Left cardiac atrium (tissue), 4 donors: ENCODE measurements at regions not wholly inside any gene's neighbourhood (a gene's known extent, or its start where the extent isn't known, plus 50 kb on each side); places are given as distances from the start of the nearest gene placed in this dataset.
A peak's percentile ranks its signal among the peaks of the same experiment; 100 is the strongest.

Experiments used
- ATAC-seq, 2 donors: fragments of 200-7000 bp; cut with Tn5 transposase; one replicate each; pipeline ENCODE4 v1.9.1; 2020; ENCODE audit warnings: mild to moderate bottlenecking in 2 of 2, moderate library complexity in 2 of 2
- DNase-seq: peaks from one replicate; pipeline ENCODE4 v3.0.0-alpha.2; 2020
- intact Hi-C, 2 donors: fragments of 100-400 bp; cut with DNase I; formaldehyde crosslinking; loops; one replicate each; pipeline versions ENCODE4 v1.14.1 to v1.15.1; 2022 to 2023
- donor health status: DM: no; HTN: yes; CAD: no.
- donor health status: DM: no; HTN: yes; CAD: no; lungs with severe emphysema.
- donor health status: DM: yes; HTN: yes; CAD: no.
- donor health status: Dilated cardiomyopathy.

DNA sequence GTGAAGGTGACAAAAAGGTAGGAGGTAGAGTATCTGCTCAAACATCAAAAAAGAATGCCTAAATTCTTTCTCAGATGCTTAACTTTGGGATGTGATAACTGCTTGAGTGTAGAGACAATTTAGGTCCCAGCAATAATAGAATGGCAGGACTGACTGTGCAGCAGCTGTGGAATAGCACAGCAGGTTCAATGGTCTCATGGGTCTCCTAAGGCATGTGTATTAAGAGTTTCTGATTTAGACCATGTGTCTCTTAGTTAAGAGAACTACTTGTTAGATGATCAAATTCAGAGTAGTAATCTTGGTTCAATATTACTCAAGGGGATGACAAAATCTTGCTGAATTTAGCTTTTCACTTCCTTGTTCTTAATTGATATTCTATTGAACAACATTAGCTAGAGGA lies 72.0 kb downstream of the ALX1 start:
- intact Hi-C loops, result no loop called here
- DNase-seq (no peak), ATAC-seq (no peak)

DNA sequence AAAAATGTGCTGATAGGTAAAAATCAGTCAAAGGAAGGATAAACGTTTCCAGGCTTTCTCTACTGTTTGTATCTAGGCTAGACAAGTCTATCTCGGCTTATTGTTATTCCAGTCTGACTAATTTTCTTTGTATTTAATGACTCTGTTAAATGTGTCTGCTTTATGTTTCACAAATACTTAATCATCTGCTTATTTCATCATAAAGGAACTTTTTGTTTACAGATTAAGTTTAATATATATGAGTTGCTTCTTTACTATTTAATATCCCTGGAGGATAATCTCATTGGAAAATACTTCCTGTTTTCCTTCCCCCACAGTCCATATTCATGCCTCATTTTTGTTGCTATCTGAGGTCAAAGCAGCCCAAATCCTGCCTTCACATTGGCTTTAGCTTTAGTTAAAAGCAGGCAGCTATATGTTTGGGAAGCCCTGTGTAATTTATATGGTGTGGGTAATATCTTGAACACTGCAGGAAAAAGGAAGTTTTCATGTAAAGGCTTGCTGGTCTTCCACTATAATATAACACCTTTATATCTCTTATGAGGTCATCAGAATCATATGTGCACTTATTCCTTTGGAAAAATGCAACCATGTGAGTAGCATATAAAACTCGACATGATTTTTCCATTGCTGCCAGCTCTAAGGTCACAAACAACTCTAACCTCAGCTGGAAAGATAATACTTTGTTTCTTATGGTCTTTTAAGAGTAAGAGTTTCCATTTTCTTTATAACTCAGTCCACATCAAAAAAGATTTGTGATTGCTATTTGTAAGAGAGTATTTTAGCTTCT lies 76.8 kb downstream of the ALX1 start:
- intact Hi-C loops, result no loop called here
- DNase-seq, result no peak

DNA sequence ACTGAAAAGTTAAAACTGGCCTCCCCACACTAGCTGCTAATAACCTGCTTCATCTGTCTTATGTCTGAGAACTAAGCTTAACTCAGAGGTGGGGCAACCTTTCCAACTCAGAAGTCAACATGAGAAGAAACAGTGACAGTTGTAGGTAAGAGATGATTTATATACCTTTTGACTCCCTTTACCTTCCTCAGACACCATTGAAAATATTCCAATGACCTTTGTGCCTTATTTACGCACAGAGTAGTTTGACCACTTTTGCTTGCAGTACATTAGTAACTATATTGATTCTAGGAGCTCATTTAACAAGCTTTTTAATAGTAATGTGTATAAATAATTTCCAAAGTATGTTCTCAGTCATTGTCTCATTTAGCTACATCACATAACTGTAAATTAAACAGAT lies 77.6 kb downstream of the ALX1 start:
- intact Hi-C loops, result no loop called here
- ATAC-seq, result no peak
- no peak for DNase-seq

More for the DNA sequence above, 76.8 kb downstream of the ALX1 start:
- no peak for ATAC-seq

DNA sequence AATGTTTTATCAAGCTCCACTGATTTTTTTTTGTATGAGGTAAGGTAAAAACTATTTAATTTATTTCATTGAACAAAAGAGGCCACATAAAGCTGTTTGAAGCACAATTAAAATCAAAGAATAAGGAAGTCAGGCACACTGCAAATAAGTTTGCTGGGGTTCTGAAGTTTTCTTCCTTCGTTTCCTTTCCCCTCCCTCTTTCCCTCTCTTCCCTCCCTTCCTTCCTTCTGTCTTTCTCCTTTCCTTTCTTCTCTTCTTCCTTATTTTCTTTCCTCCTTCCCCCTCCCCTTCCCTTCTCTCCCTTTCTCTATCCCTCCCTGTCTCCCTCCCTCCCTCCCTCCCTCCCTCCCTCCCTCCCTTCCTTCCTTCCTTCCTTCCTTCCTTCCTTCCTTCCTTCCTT lies 78.7 kb downstream of the ALX1 start:
- intact Hi-C loops, result no loop called here
- ATAC-seq (no peak), DNase-seq (no peak)

DNA sequence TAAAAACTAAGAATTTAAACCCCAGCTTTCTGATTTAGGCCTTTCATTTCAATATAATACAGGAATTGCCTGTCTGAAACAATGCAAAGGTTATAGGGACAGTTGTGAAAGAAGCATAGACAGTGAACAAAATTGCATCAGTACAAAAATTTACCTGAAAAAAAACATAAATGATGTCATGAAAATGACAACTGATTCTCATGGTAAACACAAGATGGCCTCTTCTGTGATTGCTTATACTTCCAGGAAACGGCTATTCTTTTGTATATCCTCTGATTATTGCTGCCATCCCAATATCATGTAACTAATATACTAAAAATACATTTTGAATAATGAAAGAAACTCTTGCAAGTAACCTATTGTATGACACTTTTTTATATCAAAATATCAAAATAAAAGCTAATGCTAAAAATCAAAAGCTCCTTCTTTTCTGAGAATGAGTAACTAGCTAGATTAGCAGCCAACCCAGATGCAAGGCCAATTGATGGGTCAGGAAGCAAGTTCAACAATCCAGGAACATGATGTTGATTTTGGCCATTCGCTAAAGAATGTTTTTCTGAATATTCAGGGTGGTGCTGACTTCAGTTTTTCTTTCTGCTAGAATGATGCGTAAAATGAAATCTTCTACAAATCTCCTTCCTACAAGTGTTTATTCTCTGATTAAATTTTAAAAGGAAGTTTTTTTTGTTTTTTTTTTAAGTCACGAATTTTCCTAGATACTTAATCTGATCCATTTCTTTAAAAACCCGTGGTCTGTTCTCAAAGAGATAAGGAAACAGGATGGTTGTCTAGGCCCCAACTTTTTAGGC lies 83.6 kb downstream of the ALX1 start:
- DNase-seq (peak; percentile 19), ATAC-seq (peak in 1 of 2 donors; percentile 53)
- intact Hi-C loops, result no loop called here

DNA sequence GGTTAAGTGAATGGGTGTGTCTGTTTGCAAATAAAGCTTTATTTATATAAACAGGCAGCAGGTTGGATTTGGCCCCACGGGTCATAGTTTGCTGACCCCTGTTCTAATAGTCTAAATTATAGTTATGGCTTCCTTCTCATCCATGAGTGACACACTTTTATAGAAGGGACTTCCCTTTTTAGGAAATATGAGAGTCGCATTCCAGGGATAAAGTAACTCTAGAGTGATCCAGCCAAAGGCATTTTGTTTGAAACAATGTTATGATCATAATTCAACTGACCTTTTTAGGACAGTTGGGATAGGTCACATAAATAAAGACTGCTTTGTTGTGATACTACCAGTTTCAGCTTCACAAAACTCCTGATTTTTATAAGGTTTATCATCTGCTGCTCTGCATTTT lies 87.9 kb downstream of the ALX1 start:
- ATAC-seq, result no peak
- intact Hi-C loops, result no loop called here
- no peak for DNase-seq

DNA sequence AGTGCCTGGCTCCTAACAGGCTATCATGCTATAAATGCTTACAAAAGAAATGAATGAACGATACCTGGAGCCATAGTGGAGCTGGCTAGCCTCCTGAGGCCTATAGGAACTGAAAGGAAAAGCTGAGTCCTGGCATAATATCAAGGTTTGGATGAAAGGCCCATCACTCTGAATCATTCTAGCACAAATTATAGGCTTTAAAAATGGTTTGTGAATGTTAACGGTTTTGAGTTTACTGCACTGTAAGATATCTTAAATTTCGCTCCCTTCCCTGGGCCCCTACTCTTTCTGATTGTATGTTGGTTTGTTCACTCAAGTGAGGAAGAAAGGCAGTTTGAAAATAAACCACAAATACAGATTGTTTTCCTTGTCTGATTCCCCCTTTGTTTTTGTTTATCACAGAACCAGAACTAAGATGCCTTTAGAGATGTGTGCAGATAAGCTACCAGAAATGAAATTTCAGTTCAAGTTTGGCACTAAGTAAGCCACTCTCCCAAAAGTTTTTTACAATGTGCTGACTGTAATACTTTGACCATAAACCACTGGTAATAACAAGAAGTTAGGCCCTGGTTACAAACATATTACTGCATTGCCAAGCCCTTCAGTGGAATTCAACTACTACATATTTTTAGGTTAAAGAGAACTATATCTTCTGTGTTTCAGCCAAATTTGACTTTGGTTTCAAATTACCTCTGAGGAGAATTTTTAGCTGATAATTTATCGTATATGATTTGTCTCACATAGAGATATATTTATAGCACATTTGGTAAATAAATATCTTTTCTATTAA lies 89.5 kb downstream of the ALX1 start:
- no peak for ATAC-seq
- DNase-seq, result no peak
- intact Hi-C loops, result no loop called here

DNA sequence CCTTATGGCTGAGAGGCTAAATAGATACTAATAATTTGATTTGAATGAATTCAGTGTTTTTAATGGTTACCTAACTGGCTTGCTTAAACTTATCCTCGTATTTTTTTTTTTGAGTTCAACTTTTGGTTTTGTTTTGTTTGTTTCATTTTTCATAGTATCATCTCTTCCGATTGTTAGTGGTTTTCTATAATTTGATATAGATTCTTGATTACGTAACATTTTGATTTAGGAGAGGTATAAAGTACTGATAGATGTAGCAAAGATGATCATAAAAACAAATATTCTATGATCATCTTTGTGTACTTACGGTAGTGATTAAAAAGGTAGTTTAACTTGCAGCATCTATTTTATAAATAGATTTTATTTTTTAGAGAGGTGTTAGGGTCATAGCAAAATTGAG lies 93.0 kb downstream of the ALX1 start:
- no peak for DNase-seq
- intact Hi-C loops, result no loop called here

DNA sequence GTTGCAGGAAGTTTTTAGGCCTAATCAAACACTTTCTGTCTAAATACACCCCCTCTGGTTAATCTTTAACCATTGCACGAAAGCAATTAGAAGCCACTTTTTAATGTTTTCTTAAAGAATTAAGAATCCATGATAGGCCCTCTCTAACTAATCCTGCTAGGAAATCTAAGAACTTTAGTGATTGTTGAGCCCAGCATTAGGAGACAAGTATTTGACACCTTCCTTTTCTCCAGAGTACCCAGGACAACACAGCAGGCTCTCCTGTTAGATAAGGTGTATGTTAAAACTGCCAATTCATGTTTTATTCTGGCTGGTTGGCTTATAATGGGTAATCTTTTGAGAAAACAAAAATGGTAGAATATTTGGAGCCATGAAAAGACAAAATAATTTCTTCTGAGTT lies 95.0 kb downstream of the ALX1 start:
- ATAC-seq (no peak), DNase-seq (no peak)
- intact Hi-C loops, result no loop called here

More for the DNA sequence above, 93.0 kb downstream of the ALX1 start:
- no peak for ATAC-seq

DNA sequence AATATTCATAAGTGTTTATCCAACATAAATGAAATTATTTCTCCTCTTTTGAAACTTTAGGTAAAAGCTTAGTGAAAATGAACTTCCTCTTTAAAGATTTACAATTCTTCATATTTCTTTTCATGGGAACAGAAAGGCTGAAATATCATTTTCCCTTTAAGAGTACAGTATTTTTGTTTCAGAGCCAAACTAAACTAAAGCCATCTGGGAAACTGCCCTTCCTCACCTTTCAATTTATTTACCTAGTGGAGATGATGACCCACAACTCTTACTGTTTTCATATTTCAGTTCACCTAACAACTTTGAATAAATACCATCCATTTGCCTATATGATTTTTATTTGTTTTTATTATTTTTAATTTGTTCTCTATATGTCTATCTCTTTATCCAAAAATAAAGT lies 105.4 kb downstream of the ALX1 start:
- intact Hi-C loops, result no loop called here
- ATAC-seq (no peak), DNase-seq (no peak)

DNA sequence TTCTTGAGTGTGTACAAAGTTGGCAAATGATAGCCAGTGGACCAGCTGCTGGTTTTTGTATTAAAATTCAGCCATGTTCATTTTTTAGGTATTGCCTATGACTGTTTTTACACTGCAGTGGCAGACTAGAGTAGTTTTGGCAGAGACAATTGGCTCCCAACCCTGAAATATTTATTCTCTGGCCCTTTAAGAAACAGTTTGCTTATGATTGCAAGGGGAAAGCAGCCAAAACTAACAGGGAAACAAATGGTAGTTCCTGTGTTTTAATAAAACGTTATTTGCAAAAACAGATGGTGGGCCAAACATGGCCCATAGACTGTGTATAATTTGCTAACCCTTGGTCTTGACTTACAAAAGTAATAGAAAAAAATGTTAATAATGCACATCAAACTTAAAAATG lies 110.2 kb downstream of the ALX1 start:
- ATAC-seq (no peak), DNase-seq (no peak)
- intact Hi-C loops, result no loop called here

DNA sequence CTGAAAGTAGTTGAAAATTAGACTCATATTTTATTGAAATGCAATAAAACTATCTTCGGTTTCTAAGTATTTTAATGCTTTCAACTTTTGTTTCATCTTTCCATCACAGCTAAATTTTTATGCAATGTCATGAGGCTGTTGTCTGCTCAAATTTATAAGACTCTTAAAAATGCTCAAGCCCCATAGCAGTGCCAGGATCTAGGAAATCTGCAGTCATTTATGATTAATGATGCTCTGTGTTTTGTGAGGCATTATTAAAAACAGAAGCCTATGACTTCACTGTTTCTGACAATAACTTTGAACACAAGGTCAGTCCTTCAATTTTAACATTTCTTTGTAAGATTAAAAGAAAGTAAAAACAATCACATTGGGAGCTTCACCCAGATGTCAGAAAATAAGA lies 112.5 kb downstream of the ALX1 start:
- DNase-seq (no peak), ATAC-seq (no peak)
- intact Hi-C loops, result no loop called here

DNA sequence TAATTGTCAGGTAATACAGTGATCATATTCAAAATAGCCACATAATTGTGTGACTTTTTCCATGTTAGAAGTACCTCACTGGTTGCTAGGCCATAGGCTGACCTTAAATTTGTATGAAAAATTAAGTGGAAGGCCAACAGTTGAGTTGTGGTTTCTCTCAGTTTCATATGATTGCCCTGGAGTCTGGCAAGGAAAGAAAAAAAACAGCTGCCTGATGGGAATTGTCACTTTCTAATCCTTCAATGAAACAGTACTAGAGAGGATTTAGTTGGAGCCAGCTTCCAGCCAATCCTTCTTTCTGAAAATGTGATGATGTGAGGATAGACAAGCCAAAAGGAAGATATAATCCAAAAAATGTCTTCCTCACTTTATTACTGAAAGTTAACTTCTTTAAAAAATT lies 113.6 kb downstream of the ALX1 start:
- ATAC-seq (no peak), DNase-seq (no peak)
- intact Hi-C loops, result no loop called here

DNA sequence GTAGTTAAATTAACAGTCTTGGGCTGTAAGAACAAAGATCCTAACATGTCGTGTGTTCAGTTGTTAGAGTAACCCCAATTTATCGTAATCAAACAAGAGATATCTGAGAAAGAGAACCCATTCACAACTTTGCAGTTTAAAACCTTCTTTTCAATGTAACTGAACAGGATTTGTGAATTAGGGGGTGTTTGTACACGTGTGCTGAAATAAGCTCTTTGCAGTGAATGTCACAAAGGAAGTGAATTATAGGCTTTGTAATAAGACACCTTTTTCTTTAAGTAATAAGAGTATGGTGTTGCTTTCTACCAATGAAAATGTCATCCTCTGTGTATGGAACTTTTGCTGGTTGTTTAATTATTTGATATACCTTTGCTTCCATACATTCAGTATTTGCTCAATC lies 114.0 kb downstream of the ALX1 start:
- no peak for DNase-seq
- intact Hi-C loops, result no loop called here
- no peak for ATAC-seq

DNA sequence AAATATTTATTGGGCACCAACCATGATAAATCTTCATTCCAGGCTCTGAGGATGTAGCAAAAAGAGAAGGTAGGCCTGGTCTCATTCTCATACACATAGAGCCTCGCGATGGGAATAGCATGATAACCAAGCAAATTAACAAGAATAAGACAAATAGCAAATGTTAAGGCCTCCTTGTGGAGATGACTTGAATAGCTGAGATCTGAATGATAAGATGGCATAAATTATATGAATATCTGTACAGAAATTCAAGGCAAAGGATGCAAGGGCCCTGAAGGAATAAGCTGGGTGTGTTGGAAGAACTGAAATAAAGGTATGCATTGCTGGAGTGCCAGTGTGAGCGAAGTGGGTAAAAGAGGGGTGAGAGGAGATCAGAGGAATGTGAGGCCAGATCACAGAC lies 114.8 kb downstream of the ALX1 start:
- intact Hi-C loops, result no loop called here
- no peak for DNase-seq
- no peak for ATAC-seq

DNA sequence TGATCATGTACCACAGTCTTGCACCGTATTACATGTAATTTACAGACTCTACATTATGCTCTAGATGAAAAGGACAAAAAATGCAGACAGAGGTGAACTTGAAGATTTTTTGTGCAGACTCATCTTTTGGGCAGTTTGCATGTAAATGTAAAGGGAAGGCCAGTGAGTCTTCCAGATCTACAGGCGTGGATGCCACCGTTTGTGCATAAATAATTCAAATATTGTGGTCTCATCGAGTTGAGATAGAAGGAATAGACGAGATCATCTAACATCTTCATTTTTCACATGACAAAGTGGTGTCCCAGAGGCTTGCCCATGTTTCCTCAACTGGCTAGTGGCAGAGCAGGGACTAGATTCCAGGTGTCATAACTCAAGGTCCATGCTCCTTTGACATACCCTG lies 125.2 kb downstream of the ALX1 start:
- DNase-seq, result no peak
- ATAC-seq, result no peak
- intact Hi-C loops, result no loop called here

DNA sequence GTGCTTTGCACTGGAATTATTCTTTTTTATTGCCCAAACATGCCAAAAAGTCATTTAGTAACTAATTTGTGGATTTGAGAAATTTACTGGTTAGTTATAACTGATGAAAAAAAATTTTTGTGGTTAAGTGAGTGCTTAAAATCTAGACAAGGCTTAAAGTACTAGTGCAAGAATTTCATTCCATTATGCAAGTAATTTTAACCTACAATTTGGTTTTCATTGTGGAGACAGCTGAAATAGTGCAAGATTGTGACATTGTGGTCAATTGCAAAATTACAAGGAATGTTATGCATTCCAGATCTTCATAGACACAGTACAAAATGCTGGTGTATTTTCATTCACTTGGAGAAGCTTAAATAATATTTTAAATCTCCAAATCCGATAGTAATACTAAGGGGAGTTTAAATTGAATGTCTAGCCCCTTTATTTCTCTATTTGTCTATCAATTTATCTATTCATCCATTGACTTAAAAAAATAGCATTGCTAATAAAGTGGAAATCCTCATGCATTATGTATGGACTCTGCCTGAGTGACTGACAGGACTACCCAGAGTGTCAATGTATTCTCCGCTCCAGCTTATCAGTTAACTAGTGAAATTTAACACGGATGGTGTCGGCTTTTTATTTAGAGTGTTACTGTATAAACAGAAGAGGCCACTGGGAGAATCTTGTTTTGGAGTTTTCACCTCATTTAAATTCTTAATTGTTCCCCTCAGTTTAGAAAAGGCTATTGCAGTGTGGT lies 125.9 kb downstream of the ALX1 start:
- ATAC-seq (no peak), DNase-seq (no peak)
- intact Hi-C loops, result no loop called here

DNA sequence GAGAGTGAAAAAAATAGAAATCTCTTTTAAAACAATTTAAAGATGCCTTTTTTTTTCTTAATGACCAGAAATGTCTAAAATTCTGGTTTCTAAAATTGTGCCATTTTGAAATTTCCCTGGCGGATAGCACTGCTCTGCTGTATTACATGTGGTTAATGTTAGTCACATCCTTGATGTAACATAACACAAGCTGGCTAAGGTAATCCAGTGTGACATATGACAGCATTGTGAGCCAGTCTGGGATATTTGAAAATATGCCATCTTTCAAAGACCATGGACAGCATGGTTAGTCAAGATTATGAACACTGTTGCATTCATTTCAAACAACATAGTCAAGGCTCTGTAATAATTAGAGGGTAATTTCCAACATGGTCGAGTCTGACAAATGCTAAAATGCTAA lies 133.2 kb downstream of the ALX1 start:
- no peak for ATAC-seq
- intact Hi-C loops, result no loop called here
- DNase-seq, result no peak

DNA sequence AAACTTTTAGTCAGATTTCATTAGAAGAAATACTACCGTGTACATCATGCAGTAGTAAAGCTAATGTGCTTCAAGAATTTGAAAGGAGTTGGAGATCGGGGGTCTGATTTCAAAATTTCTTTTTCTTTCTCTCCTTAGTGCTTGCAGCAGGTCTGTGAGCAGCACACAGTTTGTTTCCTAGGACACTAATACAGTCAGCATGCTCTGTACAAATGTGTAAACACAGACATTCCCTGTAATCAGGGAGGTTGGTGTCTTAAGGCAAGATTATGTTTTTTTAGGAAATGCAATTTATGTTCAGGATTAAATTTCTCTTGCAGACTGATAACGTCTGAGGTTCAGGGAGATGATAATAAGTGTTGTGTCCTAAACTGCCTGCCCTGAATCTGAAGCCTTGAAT lies 142.7 kb downstream of the ALX1 start:
- ATAC-seq (no peak), DNase-seq (no peak)
- intact Hi-C loops, result no loop called here

DNA sequence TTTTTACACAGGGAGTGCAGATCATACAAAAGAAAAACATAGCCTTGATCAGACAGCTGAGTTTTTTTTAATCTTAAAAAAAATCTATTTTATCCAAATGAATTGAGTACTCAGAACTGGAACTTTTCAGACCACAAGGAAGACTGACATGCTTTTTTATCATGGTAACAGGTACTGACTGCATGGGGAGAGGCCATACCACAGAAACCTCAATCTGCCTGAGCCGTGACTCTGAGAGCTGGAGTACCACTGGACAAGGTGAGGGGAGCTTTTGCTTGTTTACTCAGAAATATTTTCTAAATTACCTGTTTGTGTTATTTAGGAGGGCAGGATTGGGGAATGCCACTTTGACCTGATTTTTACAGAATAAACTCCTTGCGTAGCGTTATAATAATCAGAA lies 143.9 kb downstream of the ALX1 start:
- intact Hi-C loops, result no loop called here
- no peak for DNase-seq
- ATAC-seq, result no peak
